Stimulated activated CD4-positive, alpha-beta T cell treated with anti-CD3 and anti-CD28 coated beads, Interleukin-4, amount 100 ng/mL, for 1 hour (primary cell): ENCODE measurements at regions not wholly inside any gene's neighbourhood (a gene's known extent, or its start where the extent isn't known, plus 50 kb on each side); places are given as distances from the start of the nearest gene placed in this dataset.

Experiments used
- DNase-seq: peaks from one replicate; pipeline ENCODE4 v3.0.0-alpha.2; 2020

DNA sequence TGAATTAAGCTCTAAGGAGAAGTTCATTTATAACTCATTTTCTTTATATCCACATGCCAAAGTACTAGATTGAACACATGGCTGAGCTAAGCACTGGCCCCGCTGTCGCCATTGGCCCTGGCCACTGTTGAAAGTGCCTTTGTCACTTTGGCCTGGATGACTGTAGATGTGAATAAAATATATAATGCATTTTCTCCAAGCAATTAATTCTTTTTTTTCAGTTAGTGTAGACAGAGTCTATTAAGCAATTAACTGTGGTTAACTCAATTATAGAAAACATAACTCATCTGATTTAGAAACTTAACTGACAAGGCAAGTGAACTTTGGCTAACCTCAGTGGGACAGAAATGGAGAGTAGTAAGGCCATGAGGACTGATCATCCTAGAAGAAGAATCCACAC lies 965.6 kb downstream of the EFNB2 start:
- DNase-seq = no peak

DNA sequence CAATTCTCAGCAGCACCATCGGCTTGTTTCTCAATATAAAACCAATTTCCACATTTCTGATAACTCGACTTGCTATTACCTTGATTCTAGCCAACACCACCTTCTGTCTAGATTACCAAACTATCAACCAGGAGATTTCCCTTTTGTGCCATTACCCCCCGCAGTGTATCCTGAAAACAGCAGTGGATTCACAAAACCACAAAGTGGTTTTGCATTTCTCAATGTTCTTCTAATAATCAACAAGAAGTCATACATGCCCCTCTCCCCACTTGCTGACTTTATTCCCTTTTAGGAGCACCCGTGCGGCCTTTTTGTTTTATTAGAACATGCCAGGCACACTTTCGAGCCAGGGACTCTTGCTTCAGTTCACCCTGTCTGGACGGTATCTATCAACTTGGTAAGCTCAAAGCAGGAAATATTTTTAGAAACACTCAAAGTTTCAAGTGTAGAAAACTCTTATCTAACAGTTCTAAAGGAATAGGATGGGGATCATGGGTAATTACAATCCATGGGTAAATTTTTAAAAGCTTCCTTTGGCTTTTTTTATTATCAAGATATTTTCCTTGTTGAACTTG lies 967.4 kb downstream of the EFNB2 start:
- DNase-seq = no peak

DNA sequence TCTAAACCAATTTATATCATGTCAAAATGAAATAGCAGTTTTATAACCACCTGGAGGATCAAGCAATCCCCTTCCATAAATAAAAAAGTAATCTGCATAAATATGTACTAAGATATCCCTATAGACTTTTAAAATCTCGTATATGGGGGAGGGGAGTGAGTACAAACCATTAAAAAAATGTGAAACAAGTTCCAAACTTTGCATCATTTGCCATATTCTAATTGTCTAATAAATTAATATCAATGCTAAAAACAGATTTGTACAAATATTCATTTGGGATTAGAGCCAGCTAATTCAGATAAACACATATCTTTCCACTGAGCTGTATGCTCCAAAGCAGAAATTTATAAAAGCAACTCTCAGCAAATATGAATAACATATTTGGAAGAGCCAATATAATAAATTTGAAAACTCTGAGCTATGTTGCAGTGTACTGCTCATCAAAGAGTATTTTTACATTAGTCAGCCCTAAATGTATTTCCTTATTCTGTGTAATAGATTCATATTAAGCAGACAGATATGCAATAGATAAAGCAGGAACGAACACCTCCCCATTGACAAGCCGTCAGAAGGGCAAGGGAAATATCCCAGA lies 970.2 kb downstream of the EFNB2 start:
- DNase-seq = no peak

DNA sequence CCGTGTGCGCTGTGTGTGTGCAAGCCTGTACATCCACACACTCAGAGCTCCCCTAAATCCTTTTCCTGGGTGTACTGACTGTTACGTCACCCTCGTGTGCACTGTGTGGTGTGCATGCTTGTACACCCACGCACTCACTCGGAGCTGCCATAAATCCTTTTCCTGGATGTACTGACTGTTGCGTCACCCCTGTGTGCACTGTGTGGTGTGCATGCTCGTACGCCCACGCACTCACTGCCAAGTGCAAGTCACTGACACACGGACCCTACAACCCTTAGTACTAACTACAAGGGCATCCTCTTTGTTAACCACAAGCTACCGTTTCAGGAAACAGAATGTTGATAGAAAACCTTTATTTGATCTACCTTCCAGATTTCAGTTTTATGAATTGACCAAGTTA lies 983.4 kb downstream of the EFNB2 start:
- no peak for DNase-seq

DNA sequence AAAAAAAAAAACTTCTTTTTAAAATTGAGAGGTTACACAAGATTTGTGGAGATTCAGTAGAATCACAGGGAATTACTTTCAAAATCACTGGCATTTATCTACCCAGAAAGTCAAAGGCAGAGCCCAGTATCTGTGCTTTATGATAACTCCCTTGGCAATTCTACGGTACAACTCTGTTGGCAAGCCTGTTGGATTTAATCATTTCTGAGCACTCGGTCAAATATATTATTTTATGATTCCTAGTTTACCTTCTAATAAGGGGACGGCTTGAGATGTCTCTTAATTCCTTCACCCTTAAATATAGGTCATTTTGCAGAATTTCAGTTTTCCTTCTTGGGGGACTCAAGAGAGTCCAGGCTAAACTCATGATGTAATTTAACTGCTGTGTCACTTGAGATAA lies 987.6 kb downstream of the EFNB2 start:
- no peak for DNase-seq

DNA sequence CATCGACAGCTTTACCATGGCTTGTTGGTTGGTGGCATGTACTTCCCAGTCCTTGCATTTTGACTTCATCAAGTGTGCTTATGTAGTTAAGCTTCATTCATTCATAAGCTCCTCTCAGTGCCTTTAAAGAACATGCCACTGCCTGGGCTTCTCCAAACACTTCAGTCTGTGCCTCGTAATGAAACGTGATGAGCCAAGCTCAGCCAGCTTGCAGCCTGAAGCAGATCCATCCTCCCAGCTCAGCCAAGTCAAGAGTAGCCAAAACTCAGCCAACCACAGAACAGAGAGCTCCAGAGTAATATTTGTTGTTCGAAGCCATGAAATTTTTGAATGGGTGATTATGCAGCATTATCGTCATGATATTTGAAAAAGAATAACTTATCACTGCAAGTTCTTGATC lies 989.7 kb downstream of the EFNB2 start:
- DNase-seq = no peak

DNA sequence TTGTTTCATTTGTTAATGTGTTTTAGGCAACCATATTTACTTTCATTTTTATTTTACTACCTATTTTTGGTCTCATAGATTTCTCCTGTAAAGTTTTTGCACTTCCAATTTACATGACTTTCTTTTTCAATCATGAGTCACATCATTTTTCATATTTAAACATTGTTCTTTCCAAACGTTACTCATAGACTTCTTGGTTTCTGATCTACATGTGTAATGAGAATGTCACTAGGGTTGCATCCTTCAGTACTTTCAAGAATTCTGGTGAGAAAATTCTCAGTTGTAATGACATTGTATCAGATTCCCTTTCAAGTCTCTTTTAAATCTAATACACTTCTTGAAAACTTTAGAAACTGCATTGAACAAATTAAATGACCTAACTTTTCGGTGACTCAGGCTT lies 991.7 kb downstream of the EFNB2 start:
- DNase-seq = no peak

DNA sequence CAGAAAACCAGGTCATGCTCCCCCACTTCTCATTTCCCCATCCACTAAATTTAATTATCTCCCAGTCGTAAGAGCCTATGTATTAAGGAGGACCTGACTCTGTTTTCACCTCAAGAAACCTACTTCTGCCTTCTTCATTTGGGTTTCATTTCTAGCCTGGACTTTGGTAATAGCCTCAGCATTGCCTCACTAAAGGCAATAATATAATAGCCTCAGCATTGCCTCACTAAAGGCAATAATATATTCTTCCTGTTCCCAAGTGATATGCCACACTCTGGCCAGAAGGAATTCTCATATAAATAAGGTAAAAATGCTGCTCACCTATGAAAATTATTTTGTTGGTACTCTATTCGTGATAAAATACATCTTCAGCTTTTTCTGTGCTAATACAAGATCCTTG lies 993.9 kb downstream of the EFNB2 start:
- no peak for DNase-seq

DNA sequence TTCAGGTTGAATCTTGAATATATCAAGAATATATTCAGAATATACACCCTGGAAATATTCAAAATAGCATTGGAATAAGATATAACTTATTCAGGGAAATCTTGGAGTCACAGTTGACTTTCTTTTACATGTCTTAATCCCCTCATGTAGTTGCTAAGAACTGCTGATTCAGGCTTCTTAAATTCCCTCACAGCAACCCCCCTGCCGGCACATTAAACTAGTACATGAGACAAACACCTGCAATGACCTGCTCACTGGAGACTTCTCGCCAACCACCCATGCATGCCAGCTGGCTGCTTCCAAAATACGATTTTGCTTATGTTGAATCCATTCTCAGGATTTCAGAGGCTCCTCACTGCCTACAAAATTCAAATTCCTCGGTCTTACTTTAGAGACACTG lies 997.1 kb downstream of the EFNB2 start:
- no peak for DNase-seq

DNA sequence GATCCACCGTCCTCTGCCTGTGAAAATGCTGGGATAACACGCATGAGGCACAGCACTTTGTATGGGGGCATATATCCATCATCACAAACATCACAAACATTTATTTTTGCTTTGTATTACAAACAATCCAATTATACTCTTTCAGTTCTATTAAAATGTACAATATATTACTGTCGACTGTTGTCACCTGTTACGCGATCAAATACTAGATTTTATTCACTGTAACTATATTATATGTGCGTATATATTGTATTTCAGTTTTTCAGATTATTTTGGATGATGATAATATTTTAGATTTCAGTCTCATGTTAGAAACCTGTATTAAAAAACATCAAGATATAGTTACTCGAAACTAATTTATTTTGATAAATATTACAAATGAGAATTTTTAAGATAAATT lies 998.3 kb downstream of the EFNB2 start:
- DNase-seq = no peak

DNA sequence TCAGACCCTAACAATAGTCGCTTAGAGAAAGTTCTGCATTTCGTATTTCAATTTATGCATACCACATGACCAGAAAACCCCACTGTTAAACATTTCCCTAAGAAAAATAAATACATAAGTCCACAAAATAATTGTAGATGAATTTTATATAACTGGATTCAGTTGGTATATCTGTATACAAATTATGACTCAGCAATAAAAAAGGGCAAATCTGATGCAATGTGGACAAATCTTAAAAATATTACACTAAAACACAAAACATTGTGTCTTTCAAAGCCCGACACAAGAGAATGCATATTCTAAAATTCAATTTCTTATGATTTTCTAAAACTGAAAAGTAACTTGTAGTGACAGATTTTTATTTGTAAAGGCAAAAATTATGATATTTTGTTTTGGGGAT lies 1005.0 kb downstream of the EFNB2 start:
- DNase-seq = no peak

DNA sequence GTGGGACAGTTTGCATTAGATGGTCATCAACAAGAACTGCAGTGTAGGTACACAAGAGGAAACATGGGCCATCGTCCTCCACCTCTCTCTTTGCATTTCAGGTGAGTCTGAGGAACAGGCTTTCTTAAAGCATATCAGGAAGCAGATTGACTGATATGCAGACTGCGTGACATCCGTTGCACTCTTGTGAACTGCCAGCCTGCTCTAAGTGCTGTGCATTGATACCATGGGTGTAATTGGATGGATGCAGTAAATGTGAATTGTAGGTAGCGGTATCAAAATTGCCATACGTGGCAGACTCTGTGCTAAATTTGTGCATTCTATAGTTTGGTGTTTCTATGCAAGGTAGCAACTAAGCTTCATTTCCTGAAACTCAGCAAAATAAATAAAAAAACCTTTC lies 1008.3 kb downstream of the EFNB2 start:
- DNase-seq = no peak

DNA sequence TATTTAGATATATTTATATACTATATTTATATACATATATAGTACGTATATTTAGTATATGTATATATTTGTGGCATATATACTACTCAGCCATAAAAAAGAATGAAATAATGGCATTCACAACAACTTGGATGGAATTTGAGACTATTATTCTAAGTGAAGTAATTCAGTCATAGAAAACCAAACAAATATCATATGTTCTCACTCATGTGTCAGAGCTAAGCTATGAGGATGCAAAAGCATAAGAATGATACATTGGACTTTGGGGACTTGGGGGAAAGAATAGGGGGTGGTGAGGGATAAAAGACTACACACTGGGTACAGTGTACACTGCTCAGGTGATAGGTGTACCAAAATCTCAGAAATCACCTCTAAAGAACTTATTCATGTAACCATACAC lies 1015.7 kb downstream of the EFNB2 start:
- no peak for DNase-seq

DNA sequence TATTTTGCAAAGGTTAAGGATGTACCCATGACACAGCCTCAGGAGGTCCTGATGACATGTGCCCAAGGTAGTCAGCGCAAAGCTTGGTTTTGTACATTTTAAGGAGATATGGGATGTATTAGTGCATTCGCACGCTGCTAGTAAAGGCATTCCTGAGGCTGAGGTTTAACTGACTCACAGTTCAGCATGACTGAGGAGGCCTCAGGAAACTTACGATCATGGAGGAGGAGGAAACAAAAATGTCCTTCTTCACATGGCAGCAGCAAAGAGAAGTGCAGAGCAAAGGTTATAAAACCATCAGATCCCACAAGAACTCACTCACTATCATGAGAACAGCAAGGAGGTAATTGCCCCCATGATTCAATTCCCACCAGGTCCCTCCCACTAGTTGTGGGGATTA lies 1017.4 kb downstream of the EFNB2 start:
- no peak for DNase-seq

DNA sequence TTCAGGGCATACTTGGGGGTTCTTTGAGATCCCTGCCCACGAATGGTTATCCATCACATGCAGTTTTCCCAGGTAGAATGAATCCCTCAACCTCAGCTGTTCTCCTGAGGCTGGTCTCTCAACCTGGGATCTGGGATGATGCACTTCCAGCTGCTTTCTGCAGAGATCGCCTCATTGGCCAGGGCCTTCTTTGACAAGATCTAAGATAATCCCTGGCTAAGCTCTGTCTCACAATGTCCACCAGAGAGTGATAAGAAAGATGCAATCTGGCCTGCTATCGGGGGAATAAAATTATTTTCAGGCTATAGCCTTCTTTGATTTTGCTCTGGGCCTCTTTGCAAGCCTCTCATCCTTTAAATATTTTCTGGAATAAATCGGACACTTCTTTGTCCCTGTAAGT lies 1021.1 kb downstream of the EFNB2 start:
- no peak for DNase-seq

DNA sequence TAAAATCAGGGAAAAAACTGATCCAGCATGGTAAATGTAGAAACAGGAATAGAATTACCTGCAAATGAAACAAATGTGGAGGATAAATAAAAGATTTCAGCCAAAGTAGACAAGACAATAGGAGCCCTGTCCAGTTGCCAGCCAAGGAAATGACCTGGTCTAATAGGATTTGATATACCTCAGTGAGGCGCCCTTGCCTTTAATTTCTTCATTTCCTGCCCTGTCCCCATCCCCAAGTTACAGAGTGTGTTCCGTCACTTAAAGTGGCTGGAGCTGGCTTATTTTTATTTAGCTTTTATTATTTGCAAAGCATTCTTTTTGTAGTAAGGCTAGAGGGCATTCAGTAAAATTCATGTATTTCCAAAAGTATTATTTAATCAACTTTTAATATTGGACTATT lies 1022.0 kb downstream of the EFNB2 start:
- DNase-seq = no peak

DNA sequence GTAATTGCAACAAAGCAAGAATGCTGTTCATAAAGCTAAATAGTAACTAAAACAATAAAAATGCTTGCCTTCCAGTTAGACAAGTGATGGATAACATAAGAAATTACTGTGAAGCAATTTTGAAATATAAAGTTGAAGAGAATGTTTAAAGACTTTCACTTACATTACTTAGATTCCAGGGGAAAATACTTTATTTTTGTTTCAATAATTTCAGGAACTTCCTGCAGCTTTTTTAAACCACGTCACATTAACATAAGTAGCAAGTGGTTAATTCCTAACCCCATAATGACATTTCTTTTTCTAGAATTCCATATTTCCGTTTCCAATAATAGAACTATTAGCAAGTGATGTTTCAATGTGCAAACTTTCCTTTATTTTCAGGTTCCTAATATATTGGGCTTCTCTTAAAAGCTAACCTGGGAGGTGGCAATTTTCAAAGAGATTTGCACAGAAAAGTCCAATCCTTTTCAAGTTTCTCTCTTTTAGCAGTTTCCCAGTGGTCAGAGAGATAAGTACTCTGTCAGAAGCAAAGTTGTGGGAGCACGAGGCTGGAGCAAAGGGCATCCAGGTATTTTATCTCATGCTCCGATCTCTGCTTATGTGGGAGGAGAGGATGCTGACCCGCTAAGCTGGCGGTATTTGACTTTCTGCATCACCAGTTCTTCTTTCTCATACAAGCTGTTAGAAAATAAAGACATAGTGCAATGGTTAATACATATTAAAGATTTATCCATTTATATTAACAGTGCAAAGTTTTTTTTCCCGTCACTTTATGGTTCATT lies 1025.3 kb downstream of the EFNB2 start:
- DNase-seq = no peak

DNA sequence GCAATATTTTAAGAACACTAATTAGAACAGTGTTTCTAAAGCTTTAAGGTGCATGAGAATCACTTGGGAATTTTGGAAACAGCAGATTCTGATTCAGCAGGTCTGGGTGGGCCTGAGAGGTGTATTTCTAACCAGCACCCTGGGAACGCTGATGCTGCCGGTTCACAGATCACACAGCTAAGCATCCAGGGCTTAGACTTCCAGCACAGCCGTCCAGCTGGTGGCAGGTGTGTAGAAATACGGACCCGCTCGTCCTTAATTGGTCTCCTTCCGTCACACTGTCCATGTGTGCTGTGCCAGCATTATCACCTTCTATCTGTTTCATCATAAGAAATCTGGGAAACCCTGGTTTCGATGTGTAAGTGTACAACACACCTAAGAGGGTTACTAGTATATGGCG lies 1029.0 kb downstream of the EFNB2 start:
- DNase-seq = no peak

DNA sequence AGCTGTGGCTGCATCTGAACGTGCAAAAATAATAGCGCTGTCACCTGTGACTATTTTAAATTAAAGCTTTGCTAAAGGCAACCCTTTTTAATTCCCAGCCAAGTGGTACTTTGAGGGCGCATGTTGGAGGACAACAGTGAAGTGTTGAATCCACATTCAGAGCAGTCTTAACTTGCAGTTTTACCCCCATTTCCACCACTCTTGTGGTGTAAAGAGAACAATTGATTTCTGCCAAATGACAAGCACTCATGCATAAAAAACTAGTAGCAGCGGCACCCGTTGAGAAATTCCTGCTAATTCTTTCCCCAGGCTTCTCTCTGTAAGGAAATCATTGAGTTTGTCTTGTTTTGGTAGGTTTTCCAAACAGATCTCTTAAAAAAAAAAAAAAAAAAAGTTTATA lies 1033.3 kb downstream of the EFNB2 start:
- DNase-seq = no peak

DNA sequence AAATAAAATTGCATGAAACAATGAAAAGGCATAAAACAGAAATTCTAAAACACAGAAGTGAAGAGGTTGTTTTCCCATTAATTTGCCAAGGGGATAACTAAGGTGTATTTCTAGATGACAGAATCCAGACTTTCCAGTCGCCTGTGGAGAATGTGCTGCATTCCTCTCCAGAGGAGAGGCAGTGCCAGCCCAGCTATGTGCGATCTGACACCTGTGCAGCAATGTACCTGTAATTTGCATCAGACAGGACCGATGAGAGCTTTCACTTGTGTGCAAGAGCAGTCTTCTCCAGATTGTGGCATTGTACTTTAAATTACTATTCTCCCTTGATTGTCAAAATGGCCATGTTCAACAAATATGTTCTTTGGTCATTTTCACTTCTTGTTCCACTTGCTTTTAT lies 1037.9 kb downstream of the EFNB2 start:
- DNase-seq = no peak

DNA sequence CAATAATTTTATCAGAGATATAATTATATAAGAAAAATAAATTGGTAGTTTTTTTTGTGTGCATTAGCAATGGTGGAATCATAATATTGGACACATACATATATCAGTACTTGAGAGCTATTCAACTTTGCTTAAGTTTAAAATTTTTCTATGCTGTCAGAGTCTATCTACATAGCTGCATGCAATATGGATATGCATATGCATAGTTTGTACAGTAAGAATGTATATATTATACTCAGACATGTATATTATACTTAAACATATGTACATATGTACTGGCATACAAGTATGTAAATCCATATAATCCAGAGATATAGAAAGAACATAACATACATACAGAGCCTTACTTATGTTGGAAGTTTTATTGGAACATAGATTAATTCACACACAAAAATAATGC lies 1043.2 kb downstream of the EFNB2 start:
- DNase-seq = no peak

DNA sequence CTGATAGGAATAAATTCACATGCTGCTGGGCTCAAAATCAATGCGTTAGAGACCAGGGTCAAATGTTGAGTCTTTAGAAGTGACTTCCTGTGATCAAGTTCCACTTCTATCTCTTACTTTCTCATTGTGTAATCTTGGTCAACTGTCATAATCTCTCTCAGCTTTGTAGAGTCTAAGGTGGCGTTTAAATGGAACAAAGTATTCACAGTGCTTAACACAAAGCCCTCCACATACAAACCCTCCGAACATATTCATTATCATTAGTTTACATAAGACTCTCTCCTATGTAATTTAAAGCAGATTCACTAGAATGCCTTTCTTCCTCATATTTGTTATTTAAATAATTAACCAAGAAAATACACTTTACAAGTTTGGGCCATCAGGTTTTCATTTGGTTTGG lies 1044.1 kb downstream of the EFNB2 start:
- no peak for DNase-seq

DNA sequence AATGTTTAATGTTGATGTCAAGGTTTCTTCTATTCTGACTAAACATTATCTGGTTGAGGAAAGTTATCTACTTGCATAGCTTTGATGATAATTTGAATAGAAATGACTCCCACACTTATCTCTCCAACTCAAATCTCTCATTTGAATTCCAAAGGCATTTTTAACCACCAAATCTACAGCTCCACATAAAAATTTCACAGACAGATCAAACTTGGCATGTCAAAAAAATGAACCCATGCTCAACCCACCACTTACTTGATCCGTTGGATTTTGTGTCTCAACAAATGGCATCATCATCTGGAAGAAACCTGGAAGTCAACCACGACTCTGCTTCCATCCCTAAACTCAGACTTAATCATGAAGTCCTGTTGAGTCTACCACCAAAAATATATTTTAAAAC lies 1050.4 kb downstream of the EFNB2 start:
- DNase-seq = no peak

DNA sequence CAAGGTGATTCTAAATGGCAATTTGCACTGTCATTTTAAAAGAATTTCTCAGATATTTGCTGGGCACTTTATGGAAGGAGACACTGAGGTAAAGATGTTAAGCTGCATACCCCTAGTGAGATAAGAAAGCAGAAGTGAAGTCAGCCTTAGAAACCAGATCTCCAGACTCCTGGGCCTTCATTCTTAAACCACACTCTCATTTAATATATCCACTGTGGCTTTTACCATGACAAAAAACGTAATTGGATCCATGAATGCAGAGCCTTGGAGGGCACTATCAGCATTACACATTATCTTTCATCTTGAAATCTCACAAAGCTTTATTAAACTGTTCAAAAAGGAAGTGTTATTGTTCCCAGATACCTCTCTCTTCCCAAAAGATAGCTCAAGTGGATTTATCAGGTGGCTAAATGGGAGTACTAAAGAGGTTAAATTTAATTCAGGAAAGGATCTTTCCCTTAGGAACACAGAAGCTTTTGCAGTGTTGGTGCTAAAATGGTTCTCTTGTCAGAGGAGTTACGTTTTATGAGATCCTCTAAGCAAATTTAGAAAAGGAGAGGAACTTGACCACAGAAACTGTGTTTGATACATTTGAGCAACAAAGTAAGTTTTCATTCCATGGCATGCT lies 1060.4 kb downstream of the EFNB2 start:
- DNase-seq = no peak
